GM12865 (cell line): ENCODE measurements at regions not wholly inside any gene's neighbourhood (a gene's known extent, or its start where the extent isn't known, plus 50 kb on each side); places are given as distances from the start of the nearest gene placed in this dataset.
"Not testable (repeated sequence)": the region's sequence is repeated elsewhere in the genome, so short reads cannot be mapped to it uniquely, and the experiment has no call there.

Source experiments
- DNase-seq: peaks from one replicate; pipeline ENCODE4 v3.0.0; 2010; ENCODE audit warnings: low read depth
- H3K4me3 ChIP-seq: 2 replicates; pipeline ENCODE4 v1.5.1; 2011; ENCODE audit warnings: mild to moderate bottlenecking, low read depth, low read length, control low read depth
- CTCF ChIP-seq: IDR thresholded peaks from 2 replicates; pipeline ENCODE4 v1.5.1; 2011; ENCODE audit warnings: low read length, control low read depth, low read depth, inconsistent platforms; ENCODE audit not compliant: insufficient read depth; ENCODE audit errors: missing control alignments

DNA sequence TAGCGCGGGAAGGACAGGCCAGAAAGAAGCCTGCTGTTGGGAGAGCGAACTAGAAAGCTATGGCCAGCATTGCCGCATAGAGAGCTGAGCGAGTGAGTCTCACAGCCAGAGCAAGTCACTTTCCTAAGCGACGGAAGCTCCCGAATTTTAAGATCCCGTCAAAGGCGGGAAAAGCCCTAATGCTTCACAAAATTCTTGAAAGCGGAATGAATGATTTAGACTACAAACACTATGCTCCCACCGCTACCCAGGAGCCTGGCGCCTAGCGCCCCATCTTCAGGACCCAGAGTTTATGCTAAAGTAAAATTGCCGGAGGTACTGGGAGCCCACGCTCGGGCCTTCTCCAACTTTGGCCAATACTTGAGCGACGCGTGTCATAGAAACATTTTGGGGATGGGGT, 409.9 kb upstream of the ESRRG start:
- H3K4me3 ChIP-seq, result no peak overlapping the region
- TF ChIP-seq CTCF, result no peak
- no peak for DNase-seq

DNA sequence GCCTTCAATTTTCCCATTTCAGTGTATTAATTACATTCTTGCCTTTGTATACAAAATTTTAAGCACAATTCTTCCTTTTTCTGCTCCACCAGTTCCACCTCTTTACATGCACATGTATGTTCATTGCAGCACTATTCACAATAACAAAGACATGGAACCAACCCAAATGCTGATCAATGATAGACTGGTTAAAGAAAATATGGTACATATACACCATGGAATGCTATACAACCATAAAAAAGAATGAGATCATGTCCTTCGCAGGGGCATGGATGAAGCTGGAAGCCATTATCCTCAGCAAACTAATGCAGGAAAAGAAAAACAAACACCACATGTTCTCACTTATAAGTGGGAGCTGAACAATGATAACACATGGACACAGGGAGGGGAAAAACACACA, 400.1 kb upstream of the ESRRG start:
- DNase-seq, H3K4me3 ChIP-seq: not testable (repeated sequence)

DNA sequence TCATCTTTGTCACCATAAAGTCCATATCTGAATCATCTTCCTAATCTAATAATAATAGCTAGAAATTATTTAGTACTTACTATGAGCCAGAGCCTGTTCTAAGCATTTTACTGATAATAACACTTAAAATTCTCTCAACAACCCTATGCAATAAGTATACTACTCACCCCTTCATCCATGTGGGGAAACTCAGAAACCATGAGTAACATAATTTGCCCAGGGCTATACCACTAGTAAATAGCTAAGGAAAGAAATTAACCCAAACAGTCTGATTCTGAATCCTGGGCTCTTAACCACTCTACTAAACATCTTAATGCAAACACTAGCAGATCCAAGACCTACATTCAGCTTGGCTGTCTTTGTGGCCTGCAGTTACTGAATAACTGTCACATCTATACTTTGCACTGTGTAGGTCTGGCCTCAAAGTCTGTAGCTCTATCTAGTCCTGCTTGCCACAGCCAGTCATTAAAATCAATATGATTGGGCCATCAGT, 394.8 kb upstream of the ESRRG start:
- TF ChIP-seq CTCF, result no peak
- no peak for DNase-seq
- H3K4me3 ChIP-seq, result no peak overlapping the region

DNA sequence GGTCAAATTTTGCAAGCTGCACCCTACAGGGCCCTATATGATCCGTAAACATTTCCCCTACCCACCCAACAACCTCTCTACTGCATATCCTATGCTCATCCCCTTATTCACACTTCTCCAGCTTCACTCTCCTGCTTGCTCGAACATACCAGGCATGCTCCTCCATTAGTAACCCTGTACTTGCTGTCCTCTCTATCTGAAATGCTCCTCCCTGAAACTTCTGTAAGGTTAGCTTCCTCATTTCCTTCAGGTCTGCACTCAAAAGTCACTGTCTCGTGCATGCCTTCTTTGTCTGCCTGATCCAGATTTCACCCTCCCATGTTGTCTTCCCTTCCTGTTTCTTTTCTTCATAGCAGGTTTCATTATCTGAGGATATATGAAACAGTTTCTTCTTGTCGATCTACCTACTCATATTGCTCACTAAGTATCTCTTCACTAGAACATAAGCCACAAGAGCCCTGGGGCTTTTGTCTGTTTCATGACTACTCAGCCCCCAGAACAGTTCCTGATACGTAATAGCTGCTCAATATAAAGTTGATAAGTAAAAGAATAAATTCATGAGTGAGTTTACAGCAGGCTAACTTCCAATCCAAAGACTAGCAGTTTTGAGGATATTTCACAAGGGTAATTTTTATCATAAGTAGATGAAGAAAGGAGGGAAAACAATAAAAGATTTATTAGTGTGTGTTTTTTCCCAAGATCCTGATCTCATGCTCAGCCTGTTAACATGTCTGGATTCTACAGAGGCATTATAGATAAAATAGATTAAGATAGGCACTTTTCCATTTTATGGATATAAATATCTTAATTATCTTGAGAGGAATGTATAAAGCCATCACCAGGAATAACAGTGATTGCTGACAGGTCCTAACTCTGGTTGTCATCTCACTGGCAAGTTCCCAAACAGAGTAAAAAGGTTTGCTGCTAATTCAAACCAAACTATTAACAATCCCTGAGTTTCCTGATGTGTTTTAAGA, 392.5 kb upstream of the ESRRG start:
- TF ChIP-seq CTCF, result no peak
- H3K4me3 ChIP-seq, result no peak overlapping the region
- peak; percentile 4 for DNase-seq

- no peak for DNase-seq
- no peak overlapping the region for H3K4me3 ChIP-seq
- no peak for TF ChIP-seq CTCF
Observed at GRCh38 chr1:217109928-217110327, 386.7 kb upstream of the ESRRG start.

DNA sequence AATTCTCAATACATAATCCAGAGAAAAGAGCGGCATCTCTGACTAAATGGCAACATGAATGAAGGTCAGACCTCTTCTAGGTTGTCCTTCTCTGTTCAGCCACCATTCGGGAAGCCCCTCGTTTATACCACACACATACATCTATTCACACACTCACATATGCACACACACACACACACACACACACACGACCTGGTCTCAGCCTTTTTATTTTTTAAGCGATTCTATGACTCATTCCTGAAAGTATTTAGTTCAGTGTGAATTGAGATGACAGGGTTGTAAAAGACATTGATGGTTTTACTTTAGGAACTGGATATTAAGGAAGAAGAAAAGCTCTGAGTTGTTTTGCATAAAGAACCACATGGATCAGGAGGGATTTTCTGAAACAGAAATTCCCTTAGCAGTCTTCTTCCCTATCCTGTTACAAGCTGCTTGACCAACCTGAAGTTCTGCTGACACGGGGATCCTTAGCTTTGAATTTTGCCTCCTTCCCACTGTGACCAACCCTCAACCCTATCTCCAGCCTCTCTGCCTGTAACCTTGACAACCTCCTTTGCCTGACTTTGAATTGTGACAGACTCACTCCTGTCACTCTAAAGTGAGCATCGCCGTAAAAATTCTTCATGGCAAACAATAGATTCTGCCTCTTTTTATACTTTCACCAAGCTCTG, 383.1 kb upstream of the ESRRG start:
- no peak for TF ChIP-seq CTCF
- H3K4me3 ChIP-seq, result no peak overlapping the region
- peak; percentile 2 for DNase-seq

GRCh38 chr1:217105437-217105836, 382.2 kb upstream of the ESRRG start:
- no peak for TF ChIP-seq CTCF
- no peak for DNase-seq
- H3K4me3 ChIP-seq, result no peak overlapping the region
